Left kidney (tissue), 1 donor: ENCODE measurements at regions not wholly inside any gene's neighbourhood (a gene's known extent, or its start where the extent isn't known, plus 50 kb on each side); places are given as distances from the start of the nearest gene placed in this dataset.
"Not testable (repeated sequence)": the region's sequence is repeated elsewhere in the genome, so short reads cannot be mapped to it uniquely, and the experiment has no call there.

Source experiments
- DNase-seq: peaks from one replicate; pipeline ENCODE4 v3.0.0-alpha.2; 2013

GRCh38 chr1:65062339-65062738 lies 85.7 kb upstream of the AK4 start:
- no peak for DNase-seq

DNA sequence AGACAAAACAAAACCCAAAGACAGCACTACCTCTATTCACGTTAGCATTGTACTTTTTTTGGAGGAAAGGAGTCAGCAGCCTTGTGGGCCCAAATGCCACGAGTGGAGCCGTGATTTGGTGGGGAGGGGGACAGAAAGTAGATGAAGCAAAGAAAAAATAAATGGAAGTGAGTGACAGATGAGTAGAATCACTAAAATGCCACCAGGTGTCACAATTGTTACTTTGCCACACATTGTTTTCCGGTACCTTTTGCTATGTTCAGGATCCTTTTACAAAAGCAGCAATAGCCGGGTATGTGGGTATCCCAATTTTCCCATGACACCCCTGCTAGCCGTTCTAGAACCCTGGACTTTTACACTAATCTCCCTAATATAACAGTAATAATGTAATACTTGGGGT lies 85.0 kb upstream of the AK4 start:
- DNase-seq, result no peak

DNA sequence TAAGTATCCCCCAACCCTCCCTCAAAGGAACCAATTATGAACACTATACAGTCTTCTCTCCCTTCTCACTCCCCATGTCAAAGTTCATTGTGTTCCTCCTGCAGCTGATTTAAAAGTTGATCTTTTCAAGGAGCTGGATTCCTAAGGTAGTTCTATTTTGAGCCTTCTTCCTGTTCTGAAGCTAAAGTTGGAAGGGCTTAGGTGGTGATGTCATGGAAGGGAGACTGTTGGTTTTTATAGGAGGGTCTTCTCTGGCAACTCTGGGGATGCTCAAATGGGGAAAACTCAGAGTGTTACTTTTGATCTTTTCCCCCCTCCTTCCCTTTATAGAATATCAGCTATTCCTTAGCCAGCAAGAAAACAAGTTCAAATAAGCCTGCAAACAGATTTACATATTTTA lies 83.0 kb upstream of the AK4 start:
- DNase-seq, result no peak

- peak; percentile 20 for DNase-seq
These were observed 82.2 kb upstream of the AK4 start for GRCh38 chr1:65065524-65066418.

DNA sequence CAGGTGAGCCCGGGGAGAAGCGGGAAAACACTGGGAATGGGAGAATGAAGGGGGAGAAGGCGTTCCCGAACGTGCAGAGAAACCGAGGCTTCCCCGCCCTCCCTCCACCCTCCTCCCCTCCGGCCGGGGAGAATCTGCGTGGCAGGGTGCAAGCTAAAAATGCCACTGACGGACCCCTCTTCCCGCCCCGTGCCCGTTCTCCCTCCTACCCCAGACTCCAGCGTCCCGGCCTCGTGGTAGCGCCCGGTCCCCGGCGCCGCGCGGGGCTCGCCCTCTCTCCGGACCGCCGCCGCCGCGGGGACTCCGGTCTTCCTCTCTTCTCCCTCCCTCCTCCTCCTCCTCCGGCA lies 81.6 kb upstream of the AK4 start:
- DNase-seq, result no peak

- DNase-seq, result peak; percentile 70
These were observed 81.1 kb upstream of the AK4 start for GRCh38 chr1:65066766-65067490.

- DNase-seq, result peak; percentile 83
These were observed 80.4 kb upstream of the AK4 start for GRCh38 chr1:65067491-65068201.

GRCh38 chr1:65068202-65069010 lies 79.6 kb upstream of the AK4 start:
- DNase-seq, result peak; percentile 39

- no peak for DNase-seq
These were observed 78.9 kb upstream of the AK4 start for GRCh38 chr1:65069011-65069565.

- no peak for DNase-seq
These were observed 75.2 kb upstream of the AK4 start for GRCh38 chr1:65072845-65073244.

- peak; percentile 48 for DNase-seq
These were observed 72.7 kb upstream of the AK4 start for GRCh38 chr1:65075123-65075976.

- no peak for DNase-seq
These were observed 70.6 kb upstream of the AK4 start for GRCh38 chr1:65077369-65077768.

GRCh38 chr1:65079941-65080340 lies 68.1 kb upstream of the AK4 start:
- no peak for DNase-seq

DNA sequence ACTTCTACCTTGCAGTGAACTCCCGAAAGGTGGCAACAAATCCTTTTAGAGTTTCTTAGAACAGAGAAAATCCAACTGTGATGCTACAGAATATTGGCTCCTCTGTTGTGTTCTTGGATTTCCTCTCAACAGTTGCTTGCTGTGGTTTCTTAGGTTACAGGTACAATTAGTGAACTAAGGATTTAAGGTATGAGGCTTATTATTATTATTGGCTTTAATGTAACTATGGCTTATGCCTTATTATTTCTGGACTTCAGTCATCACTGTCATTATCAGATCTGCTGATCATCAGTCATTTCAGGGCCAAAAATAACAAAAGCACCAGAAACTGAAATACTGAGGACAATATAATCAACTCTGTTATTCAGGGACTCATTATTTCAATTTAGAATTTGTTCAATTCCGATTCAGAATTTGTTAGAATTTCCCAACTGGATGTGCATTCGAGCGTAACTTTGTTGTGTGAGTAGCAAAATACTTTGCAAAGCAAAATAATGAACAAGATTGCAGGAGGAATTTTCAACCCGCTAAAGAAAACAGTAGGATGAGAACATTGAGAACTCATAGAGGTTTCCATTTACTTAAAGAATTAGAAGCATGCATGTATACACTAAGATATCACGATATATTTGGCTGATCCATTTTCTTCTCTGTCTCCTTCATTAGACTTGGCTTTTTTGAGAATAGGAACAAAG lies 65.5 kb upstream of the AK4 start:
- no peak for DNase-seq

DNA sequence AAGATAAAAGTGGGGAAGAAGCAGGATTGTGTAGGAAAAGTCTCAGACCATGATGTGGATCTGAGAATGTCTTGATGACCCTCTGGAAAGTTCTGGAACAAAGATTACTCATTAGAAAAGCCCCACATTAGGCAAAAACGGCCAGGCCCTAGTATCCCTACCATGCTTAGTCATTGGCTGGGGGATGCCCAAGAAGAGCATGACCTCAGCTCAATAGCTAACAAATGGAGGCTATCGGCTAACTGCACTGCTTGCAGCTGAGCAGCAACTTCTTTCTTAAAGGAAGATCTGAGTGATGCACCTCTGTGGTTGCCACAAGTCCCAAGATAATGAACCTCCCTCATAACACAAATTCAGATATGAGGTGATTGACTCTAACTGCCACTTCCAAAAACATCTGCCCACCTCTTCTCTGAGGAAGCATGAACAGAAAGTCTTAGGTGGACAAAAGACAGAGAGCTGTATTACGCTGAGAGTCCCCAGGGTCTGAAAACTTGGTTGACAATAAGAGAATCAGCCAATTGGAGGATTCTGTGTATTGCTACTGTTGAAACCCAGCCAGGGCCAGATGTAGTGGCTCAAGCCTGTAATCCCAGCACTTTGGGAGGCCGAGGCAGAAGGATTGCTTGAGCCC lies 64.6 kb upstream of the AK4 start:
- no peak for DNase-seq

DNA sequence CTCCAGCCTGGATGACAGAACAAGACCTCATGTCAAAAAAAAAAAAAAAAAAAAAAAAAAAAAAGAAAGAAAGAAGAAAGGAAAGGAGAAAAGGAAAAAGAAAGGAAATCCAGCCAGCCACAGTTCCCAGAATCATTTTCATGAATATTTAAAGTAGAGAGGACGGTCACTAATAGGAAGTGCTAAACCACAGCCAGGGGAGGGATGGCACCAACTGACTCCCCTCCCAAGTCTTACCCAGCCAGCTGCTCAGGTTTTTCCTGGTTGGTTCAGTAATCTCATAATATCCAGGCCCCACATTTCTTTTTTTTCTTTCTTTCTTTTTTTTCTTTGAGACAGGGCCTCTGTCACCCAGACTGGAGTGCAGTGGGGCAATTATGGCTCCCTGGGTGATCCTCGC lies 63.9 kb upstream of the AK4 start:
- no peak for DNase-seq

DNA sequence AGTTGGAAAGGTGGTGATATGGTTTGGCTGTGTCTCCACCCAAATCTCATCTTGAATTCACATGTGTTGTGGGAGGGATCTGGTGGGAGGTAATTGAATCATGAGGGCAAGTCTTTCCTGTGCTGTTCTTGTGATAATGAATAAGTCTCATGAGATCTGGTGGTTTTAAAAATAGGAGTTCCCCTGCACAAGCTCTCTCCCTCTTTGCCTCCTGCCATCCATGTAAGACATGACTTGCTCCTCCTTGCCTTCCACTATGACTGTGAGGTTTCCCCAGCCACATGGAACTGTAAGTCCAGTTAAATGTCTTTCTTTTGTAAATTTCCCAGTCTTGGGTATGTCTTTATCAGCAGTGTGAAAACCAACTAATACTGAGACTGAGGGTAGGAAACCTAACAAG lies 60.5 kb upstream of the AK4 start:
- not testable (repeated sequence) for DNase-seq

DNA sequence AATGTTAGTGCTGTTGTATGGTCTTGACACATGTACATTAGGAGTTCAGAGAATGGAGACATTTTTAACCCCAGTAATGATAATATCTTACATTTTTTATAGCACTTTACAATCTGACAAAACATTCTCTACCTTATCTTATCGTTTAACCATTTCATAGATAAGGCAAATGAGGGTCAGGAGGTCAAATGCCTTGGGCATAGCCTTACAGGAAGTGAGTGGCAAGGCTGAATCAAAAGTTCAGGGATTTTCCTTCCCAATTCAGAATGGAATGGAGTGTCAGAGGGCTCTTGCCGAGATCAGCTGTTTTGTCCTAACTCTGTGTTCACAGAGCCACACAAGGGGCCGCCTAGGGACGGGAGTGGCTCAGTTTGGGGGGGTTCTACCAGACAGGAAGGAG lies 57.6 kb upstream of the AK4 start:
- no peak for DNase-seq

GRCh38 chr1:65092691-65093090 lies 55.3 kb upstream of the AK4 start:
- no peak for DNase-seq

DNA sequence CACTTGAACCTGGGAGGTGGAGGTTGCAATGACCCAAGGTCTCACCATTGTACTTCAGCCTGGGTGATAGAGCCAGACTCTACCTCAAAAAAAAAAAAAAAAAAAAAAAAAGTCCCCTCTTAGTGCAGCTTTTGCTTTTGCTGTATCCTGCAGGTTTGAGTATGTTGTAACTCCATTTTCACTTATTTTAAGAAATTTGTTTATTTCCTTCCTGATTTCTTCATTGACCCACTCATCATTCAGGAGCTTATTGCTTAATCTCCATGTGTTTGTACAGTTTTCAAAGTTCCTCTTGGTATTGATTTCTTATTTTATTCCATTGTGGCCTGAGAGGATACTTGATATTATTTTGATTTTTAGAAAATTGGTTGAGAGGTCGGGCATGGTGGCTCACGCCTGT lies 50.9 kb upstream of the AK4 start:
- no peak for DNase-seq
